ENCODE measurements at regions not wholly inside any gene's neighbourhood (a gene's known extent, or its start where the extent isn't known, plus 50 kb on each side); places are given as distances from the start of the nearest gene placed in this dataset.

DNA sequence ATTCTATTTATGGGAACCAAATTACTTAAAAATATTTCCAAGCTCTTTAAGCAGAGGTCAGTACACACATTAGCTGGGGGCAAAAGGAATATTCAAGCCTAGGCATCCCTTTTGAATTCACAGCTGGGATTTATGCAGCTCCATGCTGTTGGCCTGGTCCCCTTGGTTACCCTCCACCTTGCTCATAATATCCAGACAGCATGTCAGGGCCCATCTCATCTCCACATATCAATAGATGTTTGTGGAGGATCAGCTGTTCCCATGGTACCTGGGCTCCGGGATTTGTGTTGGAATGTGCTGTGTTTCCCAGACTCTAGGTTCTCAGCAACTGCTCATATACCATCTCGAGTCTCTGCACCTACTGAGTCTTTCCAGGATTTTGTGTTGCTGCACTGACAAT lies 534.8 kb downstream of the BMP2 start:
- TF ChIP-seq TBP (CRISPR knock-in tag; IDR thresholded peaks at IDR 0.05) = no peak
- no peak for TF ChIP-seq PRDM15 (CRISPR knock-in tag; IDR thresholded peaks at IDR 0.05)
- TF ChIP-seq, protein P1, sequence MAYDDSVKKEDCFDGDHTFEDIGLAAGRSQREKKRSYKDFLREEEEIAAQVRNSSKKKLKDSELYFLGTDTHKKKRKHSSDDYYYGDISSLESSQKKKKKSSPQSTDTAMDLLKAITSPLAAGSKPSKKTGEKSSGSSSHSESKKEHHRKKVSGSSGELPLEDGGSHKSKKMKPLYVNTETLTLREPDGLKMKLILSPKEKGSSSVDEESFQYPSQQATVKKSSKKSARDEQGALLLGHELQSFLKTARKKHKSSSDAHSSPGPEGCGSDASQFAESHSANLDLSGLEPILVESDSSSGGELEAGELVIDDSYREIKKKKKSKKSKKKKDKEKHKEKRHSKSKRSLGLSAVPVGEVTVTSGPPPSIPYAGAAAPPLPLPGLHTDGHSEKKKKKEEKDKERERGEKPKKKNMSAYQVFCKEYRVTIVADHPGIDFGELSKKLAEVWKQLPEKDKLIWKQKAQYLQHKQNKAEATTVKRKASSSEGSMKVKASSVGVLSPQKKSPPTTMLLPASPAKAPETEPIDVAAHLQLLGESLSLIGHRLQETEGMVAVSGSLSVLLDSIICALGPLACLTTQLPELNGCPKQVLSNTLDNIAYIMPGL (CRISPR knock-in tag; IDR thresholded peaks at IDR 0.05; ENCODE audit: borderline replicate concordance in 1 of 2, low read depth in 1 of 2) = no peak
- no peak for TF ChIP-seq CREM (IDR thresholded peaks at IDR 0.05)
- TF ChIP-seq CREM (CRISPR knock-in tag; IDR thresholded peaks at IDR 0.05) = no peak
